Gastrocnemius medialis (tissue), 4 donors: ENCODE measurements at regions not wholly inside any gene's neighbourhood (a gene's known extent, or its start where the extent isn't known, plus 50 kb on each side); places are given as distances from the start of the nearest gene placed in this dataset.

Source experiments
- POLR2A ChIP-seq, 2 donors: fragments of 450-650 bp; IDR thresholded peaks; one replicate each; pipeline ENCODE4 v1.6.1; 2017; ENCODE audit warnings: antibody characterized with exemption in 2 of 2, mild to moderate bottlenecking in 2 of 2, moderate library complexity in 2 of 2
- TF ChIP-seq, protein P1 (sequence below), 5 experiments: fragments of 450-650 bp in 3 of 5; fragments of 200-600 bp in 2 of 5; sonication (generic) in 2 of 5; IDR thresholded peaks in 4 of 5; conservative IDR thresholded peaks in 1 of 5; 1 replicate in 4 of 5; 2 replicates in 1 of 5; pipeline ENCODE4 v1.5.1; 2016 to 2019; ENCODE audit warnings: antibody characterized with exemption in 5 of 5, mild to moderate bottlenecking in 3 of 5, moderate library complexity in 3 of 5

DNA sequence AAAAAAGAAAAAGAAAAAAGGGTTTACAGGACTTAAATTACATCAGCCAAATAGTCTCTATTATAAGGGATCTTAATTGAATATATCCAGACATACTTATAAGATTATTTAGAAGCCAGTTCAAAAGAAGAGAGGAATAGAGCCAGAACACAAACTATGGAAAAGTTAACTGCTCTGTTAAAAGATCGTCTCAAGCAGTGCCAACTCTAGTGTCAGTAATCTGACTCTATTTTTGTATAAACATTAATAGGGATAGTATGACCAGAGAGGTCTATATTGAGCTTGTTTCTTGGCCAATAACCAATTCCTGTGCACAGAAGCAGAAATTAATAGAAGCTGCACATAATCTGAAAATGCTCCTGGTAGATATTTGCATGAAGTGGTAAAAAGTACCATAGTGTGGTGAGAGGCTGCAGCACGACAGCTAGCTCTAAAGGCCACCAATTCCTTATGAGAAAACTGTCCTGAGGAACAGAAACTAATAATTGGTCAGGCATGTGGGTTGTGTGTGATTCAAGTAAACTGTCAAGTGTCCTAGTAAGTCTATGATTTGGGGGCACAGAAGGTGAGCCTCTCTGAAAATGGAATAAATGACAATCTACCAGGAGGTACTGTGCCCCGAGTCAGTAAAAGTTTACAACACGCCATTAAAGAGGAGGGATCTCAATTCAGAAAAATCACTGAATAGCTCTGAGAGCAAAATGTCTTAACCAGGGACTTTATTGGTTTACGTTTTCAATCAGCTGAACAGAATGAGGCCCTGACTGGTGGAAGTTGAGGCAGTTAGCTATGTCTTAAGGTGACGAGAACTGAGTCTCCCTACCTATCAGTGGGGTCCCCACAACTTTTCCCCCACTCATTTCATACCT is 51.5 kb upstream of the NANOGP8 start:
- TF ChIP-seq, protein P1, sequence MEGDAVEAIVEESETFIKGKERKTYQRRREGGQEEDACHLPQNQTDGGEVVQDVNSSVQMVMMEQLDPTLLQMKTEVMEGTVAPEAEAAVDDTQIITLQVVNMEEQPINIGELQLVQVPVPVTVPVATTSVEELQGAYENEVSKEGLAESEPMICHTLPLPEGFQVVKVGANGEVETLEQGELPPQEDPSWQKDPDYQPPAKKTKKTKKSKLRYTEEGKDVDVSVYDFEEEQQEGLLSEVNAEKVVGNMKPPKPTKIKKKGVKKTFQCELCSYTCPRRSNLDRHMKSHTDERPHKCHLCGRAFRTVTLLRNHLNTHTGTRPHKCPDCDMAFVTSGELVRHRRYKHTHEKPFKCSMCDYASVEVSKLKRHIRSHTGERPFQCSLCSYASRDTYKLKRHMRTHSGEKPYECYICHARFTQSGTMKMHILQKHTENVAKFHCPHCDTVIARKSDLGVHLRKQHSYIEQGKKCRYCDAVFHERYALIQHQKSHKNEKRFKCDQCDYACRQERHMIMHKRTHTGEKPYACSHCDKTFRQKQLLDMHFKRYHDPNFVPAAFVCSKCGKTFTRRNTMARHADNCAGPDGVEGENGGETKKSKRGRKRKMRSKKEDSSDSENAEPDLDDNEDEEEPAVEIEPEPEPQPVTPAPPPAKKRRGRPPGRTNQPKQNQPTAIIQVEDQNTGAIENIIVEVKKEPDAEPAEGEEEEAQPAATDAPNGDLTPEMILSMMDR (IDR thresholded peaks at IDR 0.05 in 4 of 5, conservative IDR thresholded peaks at IDR 0.05 in 1 of 5): no peak
- no peak for TF ChIP-seq POLR2A (IDR thresholded peaks at IDR 0.05)
